ENCODE measurements at regions not wholly inside any gene's neighbourhood (a gene's known extent, or its start where the extent isn't known, plus 50 kb on each side); places are given as distances from the start of the nearest gene placed in this dataset.

- Mint-ChIP-seq H3K9me3 (ENCODE audit: insufficient read depth) (no peaks in the 10 kb centered on the region), H3K27me3 (ENCODE audit: low read depth) (peaks cover 3% of the 10 kb centered on the region), H3K4me3 (no peak overlapping the region), H3K36me3 (ENCODE audit: low read depth) (no peaks in the 10 kb centered on the region), H3K4me1 (ENCODE audit: low read depth) (no peaks in the 10 kb centered on the region), H3K27ac (no peak overlapping the region)
- DNase-seq (peak; percentile 31), ATAC-seq (no peak)
- ChIA-PET POLR2A (interaction anchor here (0.5 kb wide), 1 partner anchor 10 kb away, joined by 3 read pairs; no protein-coding TSS in a partner anchor), CTCF (interaction anchor here (0.6 to 2.3 kb wide), 7 partner anchors 16 to 546 kb away, joined by 3 to 21 read pairs (median 3); no protein-coding TSS in a partner anchor)
These were observed 386.6 kb downstream of the SH2D4B start for GRCh38 chr10:80924063-80924952.

GRCh38 chr10:80927419-80928078, 389.8 kb downstream of the SH2D4B start:
- no peaks in the 10 kb centered on the region for H3K9me3 Mint-ChIP-seq (ENCODE audit: insufficient read depth)
- no peak for ATAC-seq
- ChIA-PET CTCF (no interaction called here), POLR2A (no interaction called here)
- no peaks in the 10 kb centered on the region for H3K4me1 Mint-ChIP-seq (ENCODE audit: low read depth)
- no peaks in the 10 kb centered on the region for H3K36me3 Mint-ChIP-seq (ENCODE audit: low read depth)
- H3K4me3 Mint-ChIP-seq = no peak overlapping the region
- DNase-seq = no peak
- H3K27me3 Mint-ChIP-seq (ENCODE audit: low read depth) = peaks cover 2% of the 10 kb centered on the region
- no peak overlapping the region for H3K27ac Mint-ChIP-seq

GRCh38 chr10:80938903-80939302, 401.2 kb downstream of the SH2D4B start:
- peaks cover 5% of the 10 kb centered on the region for H3K27me3 Mint-ChIP-seq (ENCODE audit: low read depth)
- DNase-seq (no peak), ATAC-seq (no peak)
- H3K27ac Mint-ChIP-seq = no peak overlapping the region
- no peaks in the 10 kb centered on the region for H3K9me3 Mint-ChIP-seq (ENCODE audit: insufficient read depth)
- no peaks in the 10 kb centered on the region for H3K4me1 Mint-ChIP-seq (ENCODE audit: low read depth)
- ChIA-PET CTCF (no interaction called here), POLR2A (no interaction called here)
- no peak overlapping the region for H3K4me3 Mint-ChIP-seq
- H3K36me3 Mint-ChIP-seq (ENCODE audit: low read depth) = no peaks in the 10 kb centered on the region

- H3K4me3 Mint-ChIP-seq = no peak overlapping the region
- no peak overlapping the region for H3K27ac Mint-ChIP-seq
- ChIA-PET POLR2A (no interaction called here), CTCF (no interaction called here)
- H3K4me1 Mint-ChIP-seq (ENCODE audit: low read depth) = no peaks in the 10 kb centered on the region
- no peaks in the 10 kb centered on the region for H3K36me3 Mint-ChIP-seq (ENCODE audit: low read depth)
- H3K9me3 Mint-ChIP-seq (ENCODE audit: insufficient read depth) = no peaks in the 10 kb centered on the region
- no peaks in the 10 kb centered on the region for H3K27me3 Mint-ChIP-seq (ENCODE audit: low read depth)
- DNase-seq (no peak), ATAC-seq (no peak)
These were observed 407.7 kb downstream of the SH2D4B start for GRCh38 chr10:80945264-80945880.

GRCh38 chr10:80946073-80946472, 408.4 kb downstream of the SH2D4B start:
- POLR2A ChIA-PET = no interaction called here
- H3K27me3 Mint-ChIP-seq (ENCODE audit: low read depth) = no peaks in the 10 kb centered on the region
- ATAC-seq (no peak), DNase-seq (no peak)
- H3K4me3 Mint-ChIP-seq = no peak overlapping the region
- H3K4me1 Mint-ChIP-seq (ENCODE audit: low read depth) = no peaks in the 10 kb centered on the region
- CTCF ChIA-PET = no interaction called here
- no peaks in the 10 kb centered on the region for H3K36me3 Mint-ChIP-seq (ENCODE audit: low read depth)
- H3K9me3 Mint-ChIP-seq (ENCODE audit: insufficient read depth) = no peaks in the 10 kb centered on the region
- H3K27ac Mint-ChIP-seq = no peak overlapping the region

GRCh38 chr10:80946957-80947726, 409.4 kb downstream of the SH2D4B start:
- ChIA-PET POLR2A (no interaction called here), CTCF (no interaction called here)
- H3K27me3 Mint-ChIP-seq (ENCODE audit: low read depth) = no peaks in the 10 kb centered on the region
- no peak overlapping the region for H3K27ac Mint-ChIP-seq
- H3K36me3 Mint-ChIP-seq (ENCODE audit: low read depth) = no peaks in the 10 kb centered on the region
- no peak overlapping the region for H3K4me3 Mint-ChIP-seq
- ATAC-seq = no peak
- H3K4me1 Mint-ChIP-seq (ENCODE audit: low read depth) = no peaks in the 10 kb centered on the region
- no peaks in the 10 kb centered on the region for H3K9me3 Mint-ChIP-seq (ENCODE audit: insufficient read depth)
- DNase-seq = no peak

- no peaks in the 10 kb centered on the region for H3K27me3 Mint-ChIP-seq (ENCODE audit: low read depth)
- H3K9me3 Mint-ChIP-seq (ENCODE audit: insufficient read depth) = no peaks in the 10 kb centered on the region
- H3K4me1 Mint-ChIP-seq (ENCODE audit: low read depth) = no peaks in the 10 kb centered on the region
- ATAC-seq = no peak
- CTCF ChIA-PET = no interaction called here
- no peak for DNase-seq
- no peak overlapping the region for H3K27ac Mint-ChIP-seq
- no peaks in the 10 kb centered on the region for H3K36me3 Mint-ChIP-seq (ENCODE audit: low read depth)
- no peak overlapping the region for H3K4me3 Mint-ChIP-seq
- POLR2A ChIA-PET = no interaction called here
These were observed 412.1 kb downstream of the SH2D4B start for GRCh38 chr10:80949785-80950184.

- Mint-ChIP-seq H3K4me1 (ENCODE audit: low read depth) (no peaks in the 10 kb centered on the region), H3K27me3 (ENCODE audit: low read depth) (no peaks in the 10 kb centered on the region), H3K36me3 (ENCODE audit: low read depth) (no peaks in the 10 kb centered on the region), H3K27ac (no peak overlapping the region), H3K4me3 (no peak overlapping the region), H3K9me3 (ENCODE audit: insufficient read depth) (no peaks in the 10 kb centered on the region)
- ATAC-seq (no peak), DNase-seq (no peak)
- CTCF ChIA-PET = no interaction called here
- POLR2A ChIA-PET = no interaction called here
These were observed 414.7 kb downstream of the SH2D4B start for GRCh38 chr10:80952436-80952835.

- no peaks in the 10 kb centered on the region for H3K4me1 Mint-ChIP-seq (ENCODE audit: low read depth)
- H3K27ac Mint-ChIP-seq = no peak overlapping the region
- H3K9me3 Mint-ChIP-seq (ENCODE audit: insufficient read depth) = no peaks in the 10 kb centered on the region
- H3K4me3 Mint-ChIP-seq = no peak overlapping the region
- ATAC-seq (no peak), DNase-seq (no peak)
- H3K27me3 Mint-ChIP-seq (ENCODE audit: low read depth) = no peaks in the 10 kb centered on the region
- CTCF ChIA-PET = no interaction called here
- POLR2A ChIA-PET = no interaction called here
- no peaks in the 10 kb centered on the region for H3K36me3 Mint-ChIP-seq (ENCODE audit: low read depth)
These were observed 419.5 kb downstream of the SH2D4B start for GRCh38 chr10:80957161-80957560.

- Mint-ChIP-seq H3K4me3 (no peak overlapping the region), H3K27me3 (ENCODE audit: low read depth) (no peaks in the 10 kb centered on the region), H3K27ac (no peak overlapping the region), H3K36me3 (ENCODE audit: low read depth) (no peaks in the 10 kb centered on the region), H3K9me3 (ENCODE audit: insufficient read depth) (no peaks in the 10 kb centered on the region), H3K4me1 (ENCODE audit: low read depth) (no peaks in the 10 kb centered on the region)
- ChIA-PET POLR2A (no interaction called here), CTCF (no interaction called here)
- ATAC-seq = no peak
- DNase-seq = no peak
These were observed 426.5 kb downstream of the SH2D4B start for GRCh38 chr10:80964179-80964578.

- Mint-ChIP-seq H3K27ac (no peak overlapping the region), H3K27me3 (ENCODE audit: low read depth) (no peaks in the 10 kb centered on the region), H3K4me3 (no peak overlapping the region), H3K9me3 (ENCODE audit: insufficient read depth) (no peaks in the 10 kb centered on the region), H3K36me3 (ENCODE audit: low read depth) (no peaks in the 10 kb centered on the region), H3K4me1 (ENCODE audit: low read depth) (no peaks in the 10 kb centered on the region)
- DNase-seq = no peak
- CTCF ChIA-PET = no interaction called here
- no peak for ATAC-seq
- POLR2A ChIA-PET = no interaction called here
These were observed 427.4 kb downstream of the SH2D4B start for GRCh38 chr10:80964955-80965614.

All from activated CD8-positive, alpha-beta T cell treated with anti-CD3 and anti-CD28 coated beads, Interleukin-2, amount 10 ng/mL, durations not matched to agents 7 days and 5 days (primary cell).